ES-I3 (cell line): ENCODE measurements at regions not wholly inside any gene's neighbourhood (a gene's known extent, or its start where the extent isn't known, plus 50 kb on each side); places are given as distances from the start of the nearest gene placed in this dataset.
"Not testable (repeated sequence)": the region's sequence is repeated elsewhere in the genome, so short reads cannot be mapped to it uniquely, and the experiment has no call there.

Experiments used
- H3K36me3 ChIP-seq: 2 replicates; pipeline ENCODE4 v1.6.1; 2013; ENCODE audit warnings: mild to moderate bottlenecking, low read length, control low read depth, moderate library complexity; ENCODE audit not compliant: insufficient read depth
- H3K4me1 ChIP-seq: 2 replicates; pipeline ENCODE4 v1.6.1; 2013; ENCODE audit warnings: mild to moderate bottlenecking, control low read depth, low read length; ENCODE audit not compliant: insufficient read depth
- H3K9ac ChIP-seq: 2 replicates; pipeline ENCODE4 v1.6.1; 2013; ENCODE audit warnings: low read depth, mild to moderate bottlenecking, low read length, moderate library complexity
- H3K9me3 ChIP-seq: 2 replicates; pipeline ENCODE4 v1.6.1; 2013; ENCODE audit warnings: mild to moderate bottlenecking, low read length, moderate library complexity; ENCODE audit not compliant: control insufficient read depth, insufficient read depth

DNA sequence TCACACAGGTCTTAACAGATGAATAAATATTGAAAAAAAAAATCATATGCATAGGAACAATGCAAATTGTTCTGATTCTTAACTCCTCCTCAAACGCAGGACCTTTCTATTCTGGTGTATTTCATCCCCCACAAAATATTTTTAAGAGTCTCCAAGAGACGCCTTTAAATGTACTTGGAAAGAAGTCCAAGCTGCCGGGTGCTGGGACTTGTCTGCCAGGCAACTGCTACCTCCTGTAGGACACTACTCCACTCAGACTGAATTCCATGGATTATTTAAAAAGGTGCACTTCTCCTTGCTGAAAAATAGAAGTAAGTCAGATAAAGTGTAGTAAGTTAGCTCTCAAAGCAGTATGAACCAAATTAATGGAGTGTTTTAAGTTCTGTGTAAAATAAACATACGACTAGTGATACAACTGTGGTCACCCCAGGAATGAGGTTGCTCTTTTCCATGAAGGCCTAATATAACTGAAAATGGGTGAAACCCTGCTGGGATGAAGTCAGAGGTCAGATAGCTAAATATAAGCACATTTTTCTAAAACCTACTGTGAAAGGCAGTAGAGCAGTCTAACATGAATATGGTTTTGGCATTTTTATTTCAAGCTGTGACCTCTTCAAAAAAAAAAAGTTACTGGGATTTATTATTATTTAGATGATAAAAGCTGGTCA, 189.2 kb upstream of the PBX1 start:
- 0 out of 2 replicates have a peak, but pooled peaks cover 3% of the 10 kb centered on the region for H3K9me3 ChIP-seq
- H3K9ac ChIP-seq: no peak overlapping the region
- no peaks in the 10 kb centered on the region for H3K36me3 ChIP-seq
- H3K4me1 ChIP-seq: peaks cover 12% of the 10 kb centered on the region; the same call in 1 of the 2 replicates

DNA sequence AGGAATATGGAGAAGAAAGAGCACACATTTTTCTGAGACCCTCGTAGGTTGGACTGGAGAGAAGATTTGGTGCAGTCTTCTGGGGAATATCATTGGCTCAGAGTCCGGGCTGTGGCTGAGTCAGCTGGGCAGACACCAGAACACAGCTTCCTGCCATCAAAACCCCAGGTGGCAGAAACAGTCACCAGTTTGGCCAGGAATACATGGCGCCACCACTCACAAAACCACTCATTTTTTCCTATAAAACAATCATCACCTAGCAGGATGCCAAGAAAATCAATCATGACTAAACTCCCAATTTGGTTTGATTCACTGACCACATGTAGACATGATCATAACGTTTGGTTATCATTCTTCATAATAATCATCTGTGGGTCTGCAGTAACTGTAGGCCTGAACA, 178.1 kb upstream of the PBX1 start:
- Histone ChIP-seq H3K9me3 (no peaks in the 10 kb centered on the region), H3K9ac (no peak overlapping the region), H3K4me1 (no peaks in the 10 kb centered on the region), H3K36me3 (no peaks in the 10 kb centered on the region)

DNA sequence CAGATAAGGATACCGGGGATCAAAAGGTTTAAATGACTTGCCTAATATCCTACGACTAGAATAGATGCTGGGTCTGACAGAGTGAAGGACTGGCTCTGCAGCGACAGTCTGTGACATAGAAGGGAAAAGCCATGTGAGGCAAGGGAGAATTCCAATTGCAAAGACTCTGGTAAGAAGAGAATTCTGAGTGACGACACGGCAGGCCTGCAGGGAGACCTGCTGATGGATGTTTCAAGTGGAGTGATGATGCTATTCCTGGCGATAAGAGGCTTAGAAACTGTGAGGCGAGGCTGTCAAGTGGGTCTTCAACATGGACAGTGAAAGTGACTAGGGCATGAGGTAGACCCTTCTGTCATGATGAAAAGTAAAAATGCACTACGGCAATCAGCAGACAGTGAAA, 176.6 kb upstream of the PBX1 start:
- no peaks in the 10 kb centered on the region for H3K9me3 ChIP-seq
- no peak overlapping the region for H3K9ac ChIP-seq
- H3K4me1 ChIP-seq: no peaks in the 10 kb centered on the region
- H3K36me3 ChIP-seq: no peaks in the 10 kb centered on the region

DNA sequence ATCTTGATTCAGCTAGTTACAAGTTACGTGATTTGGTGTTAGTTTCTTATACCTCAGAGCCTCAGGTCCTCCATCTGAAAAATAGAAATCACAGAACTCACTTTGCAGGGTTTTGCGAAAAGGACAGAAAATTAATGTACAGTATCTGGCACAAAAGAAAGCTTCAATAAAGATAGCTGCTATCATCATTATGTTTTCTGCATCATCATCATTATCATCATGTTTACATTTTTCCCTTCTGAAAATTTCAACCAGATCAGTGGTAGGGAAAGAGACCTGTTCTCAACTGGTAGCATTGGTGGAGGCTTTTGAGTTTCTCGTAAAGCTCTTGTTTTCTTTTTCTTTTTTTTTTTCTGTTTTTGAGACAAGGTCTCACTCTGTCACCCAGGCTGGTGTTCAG, 174.7 kb upstream of the PBX1 start:
- no peaks in the 10 kb centered on the region for H3K4me1 ChIP-seq
- H3K9ac ChIP-seq: no peak overlapping the region

DNA sequence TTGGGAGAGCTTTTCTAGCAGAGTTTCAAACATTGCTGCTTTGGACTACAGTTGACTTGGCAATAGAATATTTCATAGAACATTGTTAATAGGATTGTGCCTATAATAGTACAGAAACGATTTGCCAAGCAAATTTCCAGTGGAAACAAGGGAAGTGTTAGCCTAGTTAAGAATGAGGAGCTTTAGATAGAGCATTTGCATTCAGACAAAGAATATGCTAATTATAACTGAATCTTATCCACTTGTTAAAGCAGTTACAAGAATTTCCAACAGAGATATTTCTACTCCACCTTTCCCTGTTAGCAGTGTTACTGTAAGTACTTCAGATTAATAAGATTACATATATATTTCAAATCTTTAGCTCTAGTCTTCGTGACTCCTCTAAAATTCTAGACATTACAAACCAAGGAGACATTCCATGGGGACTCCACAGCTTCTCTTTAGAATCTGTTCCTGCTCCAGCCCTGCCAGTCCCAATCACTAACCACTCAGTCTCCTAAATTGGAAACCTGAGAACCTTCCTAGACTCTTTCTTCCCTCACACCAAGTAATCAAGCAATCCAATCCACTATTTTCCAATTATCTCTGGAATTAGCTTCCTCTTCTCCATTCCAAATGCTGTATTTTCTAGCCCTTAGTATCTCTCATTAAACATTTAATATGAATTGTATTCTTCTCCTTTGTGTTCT, 141.8 kb upstream of the PBX1 start:
- Histone ChIP-seq H3K9me3 (no peaks in the 10 kb centered on the region; the same call in 1 of the 2 replicates), H3K9ac (no peak overlapping the region), H3K4me1 (peaks cover 14% of the 10 kb centered on the region; the same call in 1 of the 2 replicates), H3K36me3 (no peaks in the 10 kb centered on the region)

More for the DNA sequence above, 174.7 kb upstream of the PBX1 start:
- Histone ChIP-seq H3K36me3 (no peaks in the 10 kb centered on the region), H3K9me3 (no peaks in the 10 kb centered on the region)

DNA sequence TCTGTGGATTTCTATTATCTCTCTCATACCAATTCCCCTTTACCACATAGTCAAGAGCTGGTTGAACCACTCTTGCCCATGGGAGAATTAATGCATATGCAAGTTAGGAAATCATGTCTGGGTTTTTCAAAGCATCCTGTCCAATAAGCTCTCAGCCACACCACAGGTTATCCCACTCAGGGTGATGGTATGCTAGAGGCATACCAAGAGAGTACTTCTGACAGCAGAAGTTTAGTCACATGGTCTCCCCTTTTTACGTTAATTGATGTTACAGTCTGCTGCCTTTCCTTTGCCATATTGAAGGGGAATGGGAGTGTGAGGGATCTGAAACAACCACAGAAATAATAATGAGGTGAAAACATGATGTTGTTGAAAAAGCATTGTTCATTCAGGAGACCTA, 135.8 kb upstream of the PBX1 start:
- Histone ChIP-seq H3K36me3 (no peaks in the 10 kb centered on the region), H3K9ac (no peak overlapping the region), H3K9me3 (no peaks in the 10 kb centered on the region), H3K4me1 (0 out of 2 replicates have a peak, but pooled peaks cover 7% of the 10 kb centered on the region)

DNA sequence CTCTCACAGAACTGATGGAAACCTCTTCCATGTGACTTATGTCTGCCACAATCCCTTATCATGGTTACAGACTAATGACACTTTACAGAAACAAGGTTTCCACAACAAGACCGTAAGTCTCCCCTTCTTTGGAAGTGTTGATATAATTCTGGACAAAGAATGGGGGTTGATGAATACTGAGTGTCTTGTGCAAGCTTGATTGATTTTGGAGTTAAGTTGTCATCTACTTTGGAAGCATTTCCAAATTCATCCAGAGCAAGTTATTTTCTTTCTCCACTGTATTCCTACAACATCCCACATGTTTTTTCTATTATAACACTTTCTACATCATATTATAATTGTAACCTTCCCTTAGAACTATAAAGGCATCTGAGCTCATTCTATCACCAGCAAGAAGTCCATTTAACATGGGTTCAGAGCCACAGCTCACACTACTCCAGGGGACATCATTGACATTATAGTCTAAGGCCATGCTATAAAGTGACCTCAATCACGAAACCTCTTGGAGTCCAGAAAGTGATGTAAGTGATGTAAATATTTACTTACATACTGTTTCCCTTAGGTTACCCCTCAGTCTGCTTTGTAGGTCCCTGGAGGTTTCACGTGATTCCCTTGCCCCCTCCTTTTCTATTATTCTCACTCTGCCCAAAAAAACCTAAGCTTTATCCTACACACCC, 125.7 kb upstream of the PBX1 start:
- Histone ChIP-seq H3K9me3 (no peaks in the 10 kb centered on the region), H3K36me3 (no peaks in the 10 kb centered on the region), H3K4me1 (no peaks in the 10 kb centered on the region), H3K9ac (no peak overlapping the region)

DNA sequence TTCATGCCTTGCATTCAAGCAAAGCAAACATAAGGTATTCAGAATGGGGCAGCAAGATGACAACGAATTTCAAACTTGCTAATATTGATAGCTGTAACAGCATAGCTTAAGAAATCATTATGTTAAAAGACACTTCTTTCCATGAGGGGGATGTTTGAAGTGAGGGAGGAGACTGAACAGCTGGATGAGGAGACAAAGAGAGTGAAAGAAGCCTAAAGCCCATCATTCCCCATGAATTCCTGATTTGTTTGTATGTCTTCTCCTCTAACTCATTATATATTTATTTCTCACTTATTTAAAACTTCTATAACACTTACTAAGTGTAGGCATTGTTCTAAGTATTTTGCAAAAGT, 125.2 kb upstream of the PBX1 start:
- no peaks in the 10 kb centered on the region for H3K4me1 ChIP-seq
- H3K9ac ChIP-seq: no peak overlapping the region
- no peaks in the 10 kb centered on the region for H3K36me3 ChIP-seq
- no peaks in the 10 kb centered on the region for H3K9me3 ChIP-seq

DNA sequence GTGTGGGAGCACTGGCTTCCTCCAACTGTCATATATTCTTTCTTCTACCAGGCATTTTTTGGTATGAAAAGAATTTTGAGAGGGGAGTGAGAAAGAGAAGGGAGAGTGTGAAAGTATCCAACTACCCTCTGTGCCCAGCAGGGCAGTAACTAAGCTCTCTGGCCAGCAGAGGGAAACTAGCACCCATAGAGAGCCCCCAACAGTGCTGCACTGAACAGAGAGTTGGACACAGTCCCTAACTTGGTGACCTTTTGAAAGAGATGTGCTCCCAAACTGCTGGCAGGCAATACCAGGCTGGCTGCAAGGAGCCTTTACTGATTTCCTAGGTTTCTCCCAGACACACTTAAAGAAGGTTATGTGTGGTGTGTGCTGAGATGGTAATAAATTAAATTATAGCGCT, 118.8 kb upstream of the PBX1 start:
- Histone ChIP-seq H3K9ac (no peak overlapping the region), H3K4me1 (peaks cover 11% of the 10 kb centered on the region; the same call in 1 of the 2 replicates), H3K9me3 (no peaks in the 10 kb centered on the region)

DNA sequence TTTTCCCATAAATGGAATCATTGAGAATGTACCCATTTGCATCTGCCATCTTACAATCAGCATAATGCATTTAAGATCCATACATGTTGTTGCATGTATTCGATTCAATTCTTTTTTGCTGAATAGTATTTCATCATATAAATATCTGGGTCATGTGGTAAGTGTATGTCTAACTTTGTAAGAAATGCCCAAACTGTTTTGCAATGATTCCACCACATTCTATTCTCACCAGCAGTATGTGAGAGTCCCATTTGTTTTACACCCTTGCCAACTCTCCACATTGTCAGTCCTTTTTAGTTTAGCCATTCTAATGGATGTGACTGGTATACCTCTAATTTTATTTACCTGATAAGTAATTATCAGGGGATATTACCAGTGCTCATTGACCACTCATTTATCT, 115.8 kb upstream of the PBX1 start:
- Histone ChIP-seq H3K9ac (no peak overlapping the region), H3K36me3 (no peaks in the 10 kb centered on the region), H3K4me1 (peaks cover 11% of the 10 kb centered on the region; the same call in 1 of the 2 replicates), H3K9me3 (no peaks in the 10 kb centered on the region)

More for the DNA sequence above, 118.8 kb upstream of the PBX1 start:
- no peaks in the 10 kb centered on the region for H3K36me3 ChIP-seq

DNA sequence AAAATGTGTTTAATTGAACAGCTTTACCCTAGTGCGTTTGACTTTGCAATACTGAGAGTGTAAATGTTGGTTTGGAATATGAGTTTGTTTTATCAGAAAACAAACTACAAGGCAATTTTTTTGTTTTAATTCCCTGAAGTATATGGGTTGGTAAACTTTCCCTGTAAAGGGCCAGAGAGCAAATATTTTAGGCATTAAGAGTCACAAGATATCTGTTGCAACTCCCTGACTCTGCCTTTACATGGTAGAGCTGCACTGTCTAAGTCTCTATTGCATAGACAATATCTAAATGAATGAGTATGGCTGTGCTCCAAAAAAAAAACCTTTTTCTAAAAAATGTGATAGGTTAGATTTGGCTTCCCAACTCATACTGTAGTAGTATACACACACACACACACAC, 115.1 kb upstream of the PBX1 start:
- H3K9me3 ChIP-seq: no peaks in the 10 kb centered on the region
- peaks cover 11% of the 10 kb centered on the region; the same call in 1 of the 2 replicates for H3K4me1 ChIP-seq
- no peaks in the 10 kb centered on the region for H3K36me3 ChIP-seq
- no peak overlapping the region for H3K9ac ChIP-seq

DNA sequence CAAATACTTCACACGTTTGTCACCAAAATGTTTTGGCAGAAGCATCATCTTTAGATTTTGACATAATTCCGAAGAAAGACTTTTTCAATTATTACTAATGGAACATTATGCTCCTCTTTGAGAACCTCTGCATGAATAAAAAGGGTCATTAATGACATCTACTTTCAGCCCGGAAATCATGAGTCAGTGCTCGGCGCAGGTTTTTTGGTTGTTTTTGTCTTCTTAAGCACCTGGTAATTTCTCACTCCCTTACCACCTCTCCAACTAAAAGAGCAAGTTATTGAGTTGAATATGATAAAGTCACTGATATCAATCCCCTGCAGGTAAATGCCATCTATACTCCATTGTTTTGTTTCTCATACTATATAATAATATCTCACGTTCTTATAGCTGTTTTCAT, 113.0 kb upstream of the PBX1 start:
- Histone ChIP-seq H3K36me3 (no peaks in the 10 kb centered on the region), H3K4me1 (no peaks in the 10 kb centered on the region), H3K9me3 (no peaks in the 10 kb centered on the region), H3K9ac (no peak overlapping the region)

DNA sequence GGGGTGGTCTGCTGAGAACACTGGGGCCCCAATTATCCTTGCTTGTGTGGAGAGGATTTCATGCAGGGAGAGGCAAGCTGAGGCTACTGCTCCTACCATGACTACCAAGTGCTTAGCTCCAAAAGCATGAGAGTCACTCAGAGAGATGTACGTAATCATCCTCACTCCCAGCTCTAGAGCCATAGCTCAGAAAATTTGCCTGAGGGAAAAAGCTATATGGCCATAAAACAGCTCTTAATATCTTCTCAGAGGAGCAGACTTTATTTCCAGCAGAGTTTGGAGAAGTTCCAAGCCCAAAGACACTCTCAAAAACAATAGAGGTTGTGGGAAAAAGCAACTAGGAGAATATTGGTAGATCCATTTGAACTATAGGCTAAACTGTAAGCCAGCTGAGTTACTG, 106.4 kb upstream of the PBX1 start:
- H3K4me1 ChIP-seq: no peaks in the 10 kb centered on the region
- H3K36me3 ChIP-seq: no peaks in the 10 kb centered on the region
- no peak overlapping the region for H3K9ac ChIP-seq
- H3K9me3 ChIP-seq: no peaks in the 10 kb centered on the region

DNA sequence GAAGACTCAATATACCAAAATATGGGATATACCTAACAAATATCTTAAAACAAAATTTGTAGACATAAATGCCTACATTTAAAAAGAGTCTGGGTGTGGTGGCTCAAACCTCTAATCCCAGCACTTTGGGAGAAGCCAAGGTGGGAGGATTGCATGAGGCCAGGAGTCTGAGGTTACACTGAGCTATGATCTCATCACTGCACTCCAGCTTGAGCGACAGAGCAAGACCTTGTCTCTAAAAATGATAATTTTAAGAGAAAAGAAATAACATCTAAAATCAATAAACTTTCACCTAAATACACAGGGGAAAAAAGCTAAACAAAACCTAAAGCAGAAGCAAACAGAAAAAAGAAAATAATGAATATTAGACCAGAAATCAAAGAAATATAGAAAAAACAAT, 102.7 kb upstream of the PBX1 start:
- no peak overlapping the region for H3K9ac ChIP-seq
- H3K9me3 ChIP-seq: no peaks in the 10 kb centered on the region; the same call in 1 of the 2 replicates
- H3K4me1 ChIP-seq: no peaks in the 10 kb centered on the region
- H3K36me3 ChIP-seq: no peaks in the 10 kb centered on the region

DNA sequence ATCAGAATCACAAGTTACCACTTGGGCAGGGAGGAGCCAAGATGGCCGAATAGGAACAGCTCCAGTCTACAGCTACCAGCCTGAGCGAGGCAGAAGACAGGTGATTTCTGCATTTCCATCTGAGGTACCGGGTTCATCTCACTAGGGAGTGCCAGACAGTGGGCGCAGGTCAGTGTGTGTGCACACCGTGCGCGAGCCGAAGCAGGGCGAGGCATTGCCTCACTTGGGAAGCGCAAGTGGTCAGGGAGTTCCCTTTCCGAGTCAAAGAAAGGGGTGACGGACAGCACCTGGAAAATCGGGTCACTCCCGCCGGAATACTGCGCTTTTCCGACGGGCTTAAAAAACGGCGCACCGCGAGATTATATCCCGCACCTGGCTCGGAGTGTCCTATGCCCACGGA, 99.8 kb upstream of the PBX1 start:
- H3K36me3 ChIP-seq, H3K9me3 ChIP-seq, H3K4me1 ChIP-seq: not testable (repeated sequence)
- peak overlapping the region; percentile 11; the same call in 1 of the 2 replicates for H3K9ac ChIP-seq
